Neural progenitor cell (in vitro differentiated cells): ENCODE measurements at regions not wholly inside any gene's neighbourhood (a gene's known extent, or its start where the extent isn't known, plus 50 kb on each side); places are given as distances from the start of the nearest gene placed in this dataset.

ENCODE experiments used
- DNase-seq: peaks from one replicate; pipeline ENCODE4 v3.0.0-alpha.2; 2016; ENCODE audit warnings: low spot score
- H2AFZ ChIP-seq: fragments of 200-600 bp; sonication (generic); replicated peaks from 2 replicates; pipeline ENCODE4 v1.6.1; 2016; ENCODE audit warnings: antibody characterized with exemption
- H3F3A ChIP-seq: fragments of 200-600 bp; sonication (generic); 2 replicates; pipeline ENCODE4 v1.6.1; 2016; ENCODE audit warnings: antibody characterized with exemption, low read depth
- H3K27ac ChIP-seq: fragments of 200-600 bp; sonication (generic); 2 replicates; pipeline ENCODE4 v1.5.1; 2016; ENCODE audit warnings: mild to moderate bottlenecking
- H3K27me3 ChIP-seq: fragments of 200-600 bp; sonication (generic); 2 replicates; pipeline ENCODE4 v1.6.1; 2016; ENCODE audit warnings: mild to moderate bottlenecking, moderate library complexity
- H3K36me3 ChIP-seq: fragments of 200-600 bp; sonication (generic); 2 replicates; pipeline ENCODE4 v1.5.1; 2016
- H3K4me1 ChIP-seq: fragments of 200-600 bp; sonication (generic); 2 replicates; pipeline ENCODE4 v1.6.1; 2016; ENCODE audit warnings: mixed run types
- H3K4me2 ChIP-seq: fragments of 200-600 bp; sonication (generic); 2 replicates; pipeline ENCODE4 v1.6.1; 2016
- H3K4me3 ChIP-seq: fragments of 200-600 bp; sonication (generic); 2 replicates; pipeline ENCODE4 v1.5.1; 2016
- H3K79me2 ChIP-seq: fragments of 200-600 bp; sonication (generic); 2 replicates; pipeline ENCODE4 v1.6.1; 2016; ENCODE audit warnings: low read depth
- H3K9ac ChIP-seq: fragments of 200-600 bp; sonication (generic); 2 replicates; pipeline ENCODE4 v1.6.1; 2016
- H3K9me3 ChIP-seq: fragments of 200-600 bp; sonication (generic); 2 replicates; pipeline ENCODE4 v1.5.1; 2016; ENCODE audit warnings: low read depth
- H4K20me1 ChIP-seq: fragments of 200-600 bp; sonication (generic); 2 replicates; pipeline ENCODE4 v1.6.1; 2016; ENCODE audit warnings: low read depth
- H3K27ac Mint-ChIP-seq: 3 replicates; pipeline ENCODE4 v1.8.0; 2021; ENCODE audit warnings: mixed read lengths
- H3K27me3 Mint-ChIP-seq: 2 replicates; pipeline ENCODE4 v1.8.0; 2022; ENCODE audit warnings: low read depth, mild to moderate bottlenecking, inconsistent platforms, moderate library complexity, mixed read lengths; ENCODE audit not compliant: insufficient read depth
- H3K36me3 Mint-ChIP-seq: 3 replicates; pipeline ENCODE4 v1.8.0; 2021; ENCODE audit warnings: mixed read lengths
- H3K4me1 Mint-ChIP-seq: 3 replicates; pipeline ENCODE4 v1.8.0; 2021; ENCODE audit warnings: mixed read lengths
- H3K4me3 Mint-ChIP-seq: 3 replicates; pipeline ENCODE4 v1.8.0; 2021; ENCODE audit warnings: mild to moderate bottlenecking, moderate library complexity, mixed read lengths
- H3K9me3 Mint-ChIP-seq: 3 replicates; pipeline ENCODE4 v1.8.0; 2020; ENCODE audit warnings: mixed read lengths
- CTCF ChIP-seq: fragments of 200-600 bp; sonication (generic); IDR thresholded peaks from 2 replicates; pipeline ENCODE4 v1.5.1; 2017; ENCODE audit warnings: antibody characterized with exemption, mild to moderate bottlenecking
- EZH2 ChIP-seq: fragments of 200-600 bp; sonication (generic); IDR thresholded peaks from 2 replicates; pipeline ENCODE4 v1.6.1; 2017; ENCODE audit warnings: antibody characterized with exemption, mild to moderate bottlenecking, moderate library complexity
- EZH2phosphoT487 ChIP-seq: fragments of 200-600 bp; sonication (generic); IDR thresholded peaks from 2 replicates; pipeline ENCODE4 v1.6.1; 2017; ENCODE audit warnings: antibody characterized with exemption

- Mint-ChIP-seq H3K9me3 (peaks cover 21% of the 10 kb centered on the region), H3K36me3 (no peaks in the 10 kb centered on the region), H3K27me3 (peaks cover 2% of the 10 kb centered on the region), H3K4me3 (no peak overlapping the region), H3K4me1 (no peaks in the 10 kb centered on the region), H3K27ac (no peak overlapping the region)
- no peaks in the 10 kb centered on the region for H3K27me3 ChIP-seq
- no peak for DNase-seq
- no peak overlapping the region for H3K9ac ChIP-seq
- no peaks in the 10 kb centered on the region for H3K9me3 ChIP-seq
- H3K27ac ChIP-seq, result no peak overlapping the region
- no peak overlapping the region for H2AFZ ChIP-seq
- no peaks in the 10 kb centered on the region for H3K36me3 ChIP-seq
- no peaks in the 10 kb centered on the region for H3F3A ChIP-seq
- H3K79me2 ChIP-seq, result no peaks in the 10 kb centered on the region
- peaks cover 8% of the 10 kb centered on the region for H3K4me1 ChIP-seq
- no peak overlapping the region for H3K4me2 ChIP-seq
- H4K20me1 ChIP-seq, result no peaks in the 10 kb centered on the region
- TF ChIP-seq EZH2phosphoT487 (no peak), CTCF (no peak), EZH2 (no peak)
- H3K4me3 ChIP-seq, result no peak overlapping the region
Observed at GRCh38 chr4:112076919-112077608, 68.2 kb upstream of the FAM241A start.

GRCh38 chr4:112077743-112078142 is 67.5 kb upstream of the FAM241A start:
- H3K27ac Mint-ChIP-seq, result no peak overlapping the region
- TF ChIP-seq CTCF (no peak), EZH2phosphoT487 (no peak), EZH2 (no peak)
- peaks cover 8% of the 10 kb centered on the region for H3K4me1 ChIP-seq
- no peaks in the 10 kb centered on the region for H3F3A ChIP-seq
- no peak overlapping the region for H3K4me3 ChIP-seq
- no peak overlapping the region for H3K4me3 Mint-ChIP-seq
- H3K36me3 ChIP-seq, result no peaks in the 10 kb centered on the region
- no peak overlapping the region for H3K27ac ChIP-seq
- H3K9ac ChIP-seq, result no peak overlapping the region
- no peak overlapping the region for H2AFZ ChIP-seq
- no peaks in the 10 kb centered on the region for H4K20me1 ChIP-seq
- no peaks in the 10 kb centered on the region for H3K27me3 ChIP-seq
- H3K9me3 Mint-ChIP-seq, result peaks cover 16% of the 10 kb centered on the region
- no peak for DNase-seq
- no peak overlapping the region for H3K4me2 ChIP-seq
- H3K4me1 Mint-ChIP-seq, result no peaks in the 10 kb centered on the region
- no peaks in the 10 kb centered on the region for H3K36me3 Mint-ChIP-seq
- no peaks in the 10 kb centered on the region for H3K79me2 ChIP-seq
- no peaks in the 10 kb centered on the region for H3K27me3 Mint-ChIP-seq
- no peaks in the 10 kb centered on the region for H3K9me3 ChIP-seq

GRCh38 chr4:112082954-112083586 is 62.2 kb upstream of the FAM241A start:
- H3K27me3 ChIP-seq, result no peaks in the 10 kb centered on the region
- Mint-ChIP-seq H3K4me1 (no peaks in the 10 kb centered on the region), H3K27me3 (no peaks in the 10 kb centered on the region), H3K36me3 (no peaks in the 10 kb centered on the region), H3K27ac (no peak overlapping the region), H3K9me3 (no peaks in the 10 kb centered on the region), H3K4me3 (no peak overlapping the region)
- H3K4me1 ChIP-seq, result peaks cover 20% of the 10 kb centered on the region
- no peaks in the 10 kb centered on the region for H3K36me3 ChIP-seq
- DNase-seq, result no peak
- no peaks in the 10 kb centered on the region for H3K9me3 ChIP-seq
- no peaks in the 10 kb centered on the region for H3F3A ChIP-seq
- TF ChIP-seq CTCF (no peak), EZH2phosphoT487 (no peak), EZH2 (no peak)
- H3K79me2 ChIP-seq, result no peaks in the 10 kb centered on the region
- no peak overlapping the region for H2AFZ ChIP-seq
- no peak overlapping the region for H3K4me2 ChIP-seq
- H3K4me3 ChIP-seq, result no peak overlapping the region
- no peaks in the 10 kb centered on the region for H4K20me1 ChIP-seq
- H3K27ac ChIP-seq, result no peak overlapping the region
- H3K9ac ChIP-seq, result no peak overlapping the region
